Stimulated activated naive CD8-positive, alpha-beta T cell treated with anti-CD3 and anti-CD28 coated beads, Interleukin-15, Interleukin-2, amounts not matched to agents 100 U/mL and 50 U/mL, for 24 hours (primary cell): ENCODE measurements at regions not wholly inside any gene's neighbourhood (a gene's known extent, or its start where the extent isn't known, plus 50 kb on each side); places are given as distances from the start of the nearest gene placed in this dataset.

Experiments
- ATAC-seq: fragments of 150-1000 bp; cut with Tn5 transposase; one replicate; pipeline ENCODE4 v1.10.0; 2021
- DNase-seq: peaks from one replicate; pipeline ENCODE4 v3.0.0; 2021

GRCh38 chr18:25435149-25435782 is 83.3 kb upstream of the ZNF521 start:
- ATAC-seq = no peak

DNA sequence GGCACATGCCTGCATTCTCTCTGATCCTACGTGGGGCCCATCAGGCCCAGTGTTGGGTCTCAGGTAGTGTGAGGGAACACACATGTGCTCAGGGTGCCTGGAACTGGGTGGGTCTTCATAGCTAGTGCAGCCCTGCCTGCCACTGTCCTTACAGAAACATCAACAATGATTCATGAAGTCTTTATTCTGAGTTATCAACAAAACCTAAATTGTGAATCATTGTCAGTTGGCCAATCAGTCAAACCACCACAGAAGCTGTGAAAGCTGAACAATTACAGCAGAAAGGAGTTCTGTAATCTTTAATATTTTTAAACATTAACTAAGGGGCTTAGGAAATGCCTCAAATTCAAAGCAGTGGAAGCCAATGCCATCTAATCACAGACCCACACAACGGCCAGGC is 82.8 kb upstream of the ZNF521 start:
- DNase-seq (no peak), ATAC-seq (no peak)

More at GRCh38 chr18:25435149-25435782, 83.3 kb upstream of the ZNF521 start:
- DNase-seq = no peak

DNA sequence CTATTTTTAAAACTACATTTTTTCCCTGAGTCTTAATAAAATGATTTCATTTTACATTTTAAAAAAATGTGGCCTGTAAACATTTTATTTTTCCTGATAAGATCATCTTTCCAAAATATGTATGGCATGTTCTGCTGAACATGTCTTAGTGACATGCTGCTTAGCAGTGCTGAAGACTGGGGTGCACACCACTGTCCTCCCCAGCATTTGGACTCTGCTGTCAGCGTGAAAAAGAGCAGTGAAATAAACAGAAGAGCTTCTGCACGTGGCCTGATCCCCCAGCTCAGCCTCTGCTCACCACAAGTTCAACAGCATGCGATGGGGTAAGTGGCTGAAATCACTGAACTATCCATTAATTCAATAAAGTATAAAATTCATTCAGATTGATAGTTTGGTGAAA is 81.6 kb upstream of the ZNF521 start:
- ATAC-seq (no peak), DNase-seq (no peak)

DNA sequence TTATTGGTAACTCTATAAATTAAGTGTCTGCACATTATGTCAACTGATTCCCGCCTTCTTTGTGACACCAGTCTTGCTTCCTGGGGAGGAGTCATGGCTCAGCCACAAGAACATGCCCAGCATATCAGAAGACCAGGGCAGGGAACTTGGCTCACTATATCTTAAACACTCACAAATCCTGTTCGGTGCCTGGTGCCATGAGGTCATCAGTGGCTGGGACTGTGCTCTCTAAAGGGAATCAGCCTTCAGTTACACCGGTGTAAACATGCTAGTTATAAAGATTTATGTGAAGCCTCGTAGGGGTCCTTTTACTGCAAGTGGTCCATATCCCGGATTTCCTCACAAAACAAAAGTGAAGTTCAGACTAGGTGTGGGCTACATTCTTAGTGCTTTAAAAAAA is 73.1 kb upstream of the ZNF521 start:
- DNase-seq = no peak
- no peak for ATAC-seq

GRCh38 chr18:25423760-25424159 is 71.8 kb upstream of the ZNF521 start:
- no peak for ATAC-seq

GRCh38 chr18:25423267-25423666 is 71.3 kb upstream of the ZNF521 start:
- DNase-seq (no peak), ATAC-seq (no peak)

More at GRCh38 chr18:25423760-25424159, 71.8 kb upstream of the ZNF521 start:
- DNase-seq = no peak

DNA sequence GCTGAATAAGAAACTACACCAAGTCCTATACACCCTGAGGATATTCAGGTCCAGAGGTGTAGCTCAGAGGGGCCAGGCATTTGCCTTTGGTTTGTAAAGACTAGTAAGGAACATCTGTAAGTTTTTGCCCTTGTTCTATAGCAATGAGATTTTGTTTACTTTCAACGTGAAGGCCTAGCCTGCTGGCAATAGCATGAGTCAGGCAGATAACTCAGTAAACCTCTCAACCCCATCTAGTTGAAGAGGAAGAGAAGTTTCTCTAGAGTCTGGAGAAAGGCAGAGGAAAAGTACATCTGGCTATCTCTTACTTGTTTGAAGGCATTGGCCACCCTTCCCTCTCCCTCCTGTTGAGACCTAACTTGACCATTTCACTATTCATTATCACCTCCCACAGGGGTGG is 70.3 kb upstream of the ZNF521 start:
- no peak for ATAC-seq
- no peak for DNase-seq

DNA sequence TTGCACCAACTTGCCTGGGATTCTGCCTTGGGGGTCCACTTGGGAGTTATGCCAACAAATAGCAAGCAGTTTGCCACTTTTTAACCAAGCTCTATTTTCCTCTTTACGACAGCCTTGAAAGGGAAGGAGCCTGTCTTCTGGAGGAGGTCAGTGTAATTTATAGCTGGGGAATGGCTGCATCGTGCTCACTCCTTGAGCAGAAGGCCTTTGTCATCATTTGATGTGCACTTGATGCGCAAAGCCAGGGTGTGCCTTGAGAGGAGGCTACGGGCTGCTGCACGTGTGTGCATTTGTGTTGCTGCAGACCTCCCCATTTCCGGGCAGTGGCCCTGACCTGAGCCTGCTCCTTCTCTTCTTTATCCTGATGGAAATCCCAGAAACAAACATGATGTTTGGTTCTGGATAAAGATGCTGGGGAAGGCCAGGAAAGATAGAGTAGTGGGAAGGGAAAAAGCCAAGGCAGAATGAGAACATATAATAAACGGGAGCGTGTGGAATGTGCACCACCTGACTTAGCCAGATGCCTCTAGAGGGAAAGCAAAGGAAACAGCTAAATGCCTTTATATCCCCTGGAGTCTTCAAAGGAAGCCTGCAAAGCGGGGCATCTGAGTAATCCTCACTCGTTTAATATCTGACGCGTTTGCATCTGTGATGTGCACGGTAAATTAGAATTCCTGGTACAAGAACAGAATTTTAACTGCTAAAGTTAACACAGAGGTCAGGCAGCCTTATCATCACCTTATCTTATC is 68.3 kb upstream of the ZNF521 start:
- ATAC-seq (no peak), DNase-seq (no peak)

GRCh38 chr18:25416374-25416773 is 64.4 kb upstream of the ZNF521 start:
- no peak for DNase-seq
- no peak for ATAC-seq

- DNase-seq = no peak
- ATAC-seq = no peak
Measured at GRCh38 chr18:25409971-25410370, 58.0 kb upstream of the ZNF521 start.

DNA sequence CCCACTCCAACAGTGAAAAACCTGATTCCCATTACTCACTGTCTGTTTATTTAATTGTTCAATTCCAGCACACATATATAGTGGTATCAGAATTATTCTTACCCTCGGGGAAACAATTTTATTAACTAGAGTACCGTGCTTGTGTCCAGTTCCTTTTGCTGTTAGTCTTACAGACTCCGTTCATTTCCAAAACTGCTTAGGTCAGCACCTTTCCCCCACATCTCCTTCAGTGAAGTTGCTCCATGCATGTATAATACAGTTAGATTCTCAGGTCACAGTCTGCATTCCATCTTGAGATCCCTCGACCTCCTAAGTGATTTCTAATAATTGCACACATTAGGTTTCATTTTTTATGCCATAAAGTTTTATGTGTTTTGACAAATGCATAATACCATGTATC is 56.3 kb upstream of the ZNF521 start:
- ATAC-seq = no peak
- DNase-seq = no peak
